ENCODE measurements at regions not wholly inside any gene's neighbourhood (a gene's known extent, or its start where the extent isn't known, plus 50 kb on each side); places are given as distances from the start of the nearest gene placed in this dataset.

DNA sequence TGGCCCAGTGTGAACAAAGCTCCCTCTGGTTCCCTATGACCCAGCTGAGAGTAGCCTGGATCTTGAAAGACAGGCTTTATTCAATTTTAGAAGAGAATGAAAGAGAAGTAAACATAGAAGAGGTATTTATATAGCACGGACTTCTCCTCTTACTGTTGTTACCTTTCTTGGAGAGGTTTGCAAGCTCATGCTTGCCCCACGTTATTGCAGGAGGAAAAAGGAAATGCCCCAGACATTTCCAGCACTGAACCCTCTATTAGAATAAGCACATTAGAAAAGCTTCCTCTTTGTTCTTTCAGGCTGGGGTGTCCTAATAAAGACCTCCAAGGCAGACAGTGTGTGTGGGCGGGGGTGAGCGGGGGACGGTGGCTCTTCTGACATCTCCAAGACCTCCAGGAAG is 98.7 kb upstream of the AGBL1 start:
- no peak for TF ChIP-seq CTCF (IDR thresholded peaks at IDR 0.05; ENCODE audit: insufficient read depth, low read length)
- no peak for DNase-seq (ENCODE audit: low read depth)
- H3K4me3 ChIP-seq (ENCODE audit: low read depth, low read length), result no peak overlapping the region

- no peak overlapping the region for H3K4me3 ChIP-seq (ENCODE audit: low read depth, low read length)
- TF ChIP-seq CTCF (IDR thresholded peaks at IDR 0.05; ENCODE audit: insufficient read depth, low read length), result no peak
- DNase-seq (ENCODE audit: low read depth), result no peak
Measured at GRCh38 chr15:85984241-85984640, 95.4 kb upstream of the AGBL1 start.

DNA sequence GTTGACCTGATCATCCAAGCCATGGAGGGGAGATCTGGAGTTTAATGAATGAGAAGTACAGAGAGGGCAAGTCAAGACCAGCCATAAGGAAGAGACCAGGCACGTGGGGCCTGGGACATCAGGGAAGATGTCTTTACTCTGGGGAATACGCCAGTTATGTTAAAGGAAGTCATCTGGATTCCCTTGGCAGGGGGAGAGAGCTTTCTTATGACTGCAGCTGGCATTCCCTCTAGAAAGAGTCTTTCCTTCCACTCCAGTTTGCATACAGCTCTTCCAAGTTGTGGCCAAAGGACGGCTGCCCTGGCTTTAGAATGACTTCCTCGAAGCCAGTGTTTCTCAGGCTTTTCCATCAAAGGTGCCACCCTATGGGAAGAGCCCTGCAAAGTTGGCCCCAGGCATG is 93.6 kb upstream of the AGBL1 start:
- TF ChIP-seq CTCF (IDR thresholded peaks at IDR 0.05; ENCODE audit: insufficient read depth, low read length), result no peak
- no peak for DNase-seq (ENCODE audit: low read depth)
- no peak overlapping the region for H3K4me3 ChIP-seq (ENCODE audit: low read depth, low read length)

- no peak for TF ChIP-seq CTCF (IDR thresholded peaks at IDR 0.05; ENCODE audit: insufficient read depth, low read length)
Measured at GRCh38 chr15:85986741-85987140, 92.9 kb upstream of the AGBL1 start.

DNA sequence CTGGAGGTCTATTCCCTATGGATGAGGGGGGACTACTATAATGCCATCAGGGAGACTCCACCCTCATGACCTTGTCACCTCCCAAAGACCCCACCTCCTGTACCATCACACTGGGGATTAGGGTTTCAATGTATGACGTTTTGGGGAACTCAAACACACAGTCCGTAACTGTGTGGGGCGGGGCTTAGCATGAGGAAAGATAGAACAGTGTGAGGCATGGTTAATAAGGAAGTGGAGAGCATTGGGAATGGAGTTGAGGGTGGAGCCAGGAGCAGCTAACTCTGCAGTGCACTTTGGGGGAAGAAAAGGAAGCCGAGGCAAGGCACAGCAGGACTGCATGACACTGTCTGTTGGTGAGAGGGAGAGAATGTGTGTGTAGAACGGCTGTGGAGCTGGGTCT is 90.9 kb upstream of the AGBL1 start:
- H3K4me3 ChIP-seq (ENCODE audit: low read depth, low read length), result no peak overlapping the region
- no peak for DNase-seq (ENCODE audit: low read depth)
- no peak for TF ChIP-seq CTCF (IDR thresholded peaks at IDR 0.05; ENCODE audit: insufficient read depth, low read length)

More at GRCh38 chr15:85986741-85987140, 92.9 kb upstream of the AGBL1 start:
- no peak overlapping the region for H3K4me3 ChIP-seq (ENCODE audit: low read depth, low read length)
- no peak for DNase-seq (ENCODE audit: low read depth)

GRCh38 chr15:85992224-85992623 is 87.4 kb upstream of the AGBL1 start:
- no peak for DNase-seq (ENCODE audit: low read depth)
- no peak for TF ChIP-seq CTCF (IDR thresholded peaks at IDR 0.05; ENCODE audit: insufficient read depth, low read length)
- H3K4me3 ChIP-seq (ENCODE audit: low read depth, low read length), result no peak overlapping the region

GRCh38 chr15:85993116-85993515 is 86.6 kb upstream of the AGBL1 start:
- DNase-seq (ENCODE audit: low read depth), result no peak
- H3K4me3 ChIP-seq (ENCODE audit: low read depth, low read length), result no peak overlapping the region
- no peak for TF ChIP-seq CTCF (IDR thresholded peaks at IDR 0.05; ENCODE audit: insufficient read depth, low read length)

All from fibroblast of the aortic adventitia (primary cell).